ENCODE measurements at regions not wholly inside any gene's neighbourhood (a gene's known extent, or its start where the extent isn't known, plus 50 kb on each side); places are given as distances from the start of the nearest gene placed in this dataset.

DNA sequence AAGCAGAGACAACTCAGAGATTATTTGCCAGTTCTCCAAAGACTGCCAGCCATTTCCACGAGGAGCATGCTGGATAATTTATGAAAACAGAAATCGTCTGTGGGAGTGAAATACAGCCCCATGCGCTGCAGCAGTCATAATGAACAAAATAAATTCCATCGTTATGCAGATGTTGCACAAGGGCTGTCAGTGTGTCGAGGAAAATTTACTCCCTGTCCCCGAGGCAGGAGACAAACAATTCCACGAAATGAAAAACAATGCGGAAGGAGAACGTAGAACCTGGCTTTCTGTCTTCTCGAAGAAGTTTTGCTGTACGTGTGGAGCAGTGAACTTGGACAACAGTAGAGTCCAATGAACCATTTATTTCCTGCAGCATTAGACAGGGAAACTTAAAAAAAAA, 399.4 kb downstream of the CD83 start:
- H3K36me3 ChIP-seq (ENCODE audit: control insufficient read depth, insufficient read depth, low read length) = no peaks in the 10 kb centered on the region
- H3K4me1 Mint-ChIP-seq = no peaks in the 10 kb centered on the region
- H3K36me3 Mint-ChIP-seq = no peaks in the 10 kb centered on the region
- DNase-seq (no peak), ATAC-seq (no peak)
- 90% methylated on average over 11 of the region's 11 CpGs for WGBS (ENCODE audit: insufficient coverage)
- H3K27me3 ChIP-seq (ENCODE audit: control insufficient read depth, insufficient read depth, low read length) = no peaks in the 10 kb centered on the region
- H3K4me3 ChIP-seq (ENCODE audit: low read length) = no peak overlapping the region
- H3K27ac ChIP-seq (ENCODE audit: low read length) = no peak overlapping the region
- H3K27ac Mint-ChIP-seq = no peak overlapping the region
- no peaks in the 10 kb centered on the region for H3K9me3 Mint-ChIP-seq
- peaks cover 5 to 9% of the 10 kb centered on the region in 2 donors for H3K27me3 Mint-ChIP-seq (ENCODE audit: low read depth in 2 of 2)
- H3K4me1 ChIP-seq (ENCODE audit: control insufficient read depth, insufficient read depth, low read length) = no peaks in the 10 kb centered on the region
- H3K4me3 Mint-ChIP-seq = no peak overlapping the region
- no peaks in the 10 kb centered on the region for H3K9me3 ChIP-seq (ENCODE audit: control insufficient read depth, insufficient read depth, low read length)
- intact Hi-C loops (cut with micrococcal nuclease) = no loop called here
- TF ChIP-seq, protein P1, sequence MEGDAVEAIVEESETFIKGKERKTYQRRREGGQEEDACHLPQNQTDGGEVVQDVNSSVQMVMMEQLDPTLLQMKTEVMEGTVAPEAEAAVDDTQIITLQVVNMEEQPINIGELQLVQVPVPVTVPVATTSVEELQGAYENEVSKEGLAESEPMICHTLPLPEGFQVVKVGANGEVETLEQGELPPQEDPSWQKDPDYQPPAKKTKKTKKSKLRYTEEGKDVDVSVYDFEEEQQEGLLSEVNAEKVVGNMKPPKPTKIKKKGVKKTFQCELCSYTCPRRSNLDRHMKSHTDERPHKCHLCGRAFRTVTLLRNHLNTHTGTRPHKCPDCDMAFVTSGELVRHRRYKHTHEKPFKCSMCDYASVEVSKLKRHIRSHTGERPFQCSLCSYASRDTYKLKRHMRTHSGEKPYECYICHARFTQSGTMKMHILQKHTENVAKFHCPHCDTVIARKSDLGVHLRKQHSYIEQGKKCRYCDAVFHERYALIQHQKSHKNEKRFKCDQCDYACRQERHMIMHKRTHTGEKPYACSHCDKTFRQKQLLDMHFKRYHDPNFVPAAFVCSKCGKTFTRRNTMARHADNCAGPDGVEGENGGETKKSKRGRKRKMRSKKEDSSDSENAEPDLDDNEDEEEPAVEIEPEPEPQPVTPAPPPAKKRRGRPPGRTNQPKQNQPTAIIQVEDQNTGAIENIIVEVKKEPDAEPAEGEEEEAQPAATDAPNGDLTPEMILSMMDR (IDR thresholded peaks at IDR 0.05) = no peak

- ATAC-seq (no peak), DNase-seq (no peak)
- Histone ChIP-seq H3K27me3 (ENCODE audit: control insufficient read depth, insufficient read depth, low read length) (no peaks in the 10 kb centered on the region), H3K9me3 (ENCODE audit: control insufficient read depth, insufficient read depth, low read length) (no peaks in the 10 kb centered on the region), H3K4me1 (ENCODE audit: control insufficient read depth, insufficient read depth, low read length) (no peaks in the 10 kb centered on the region), H3K4me3 (ENCODE audit: low read length) (no peak overlapping the region), H3K36me3 (ENCODE audit: control insufficient read depth, insufficient read depth, low read length) (no peaks in the 10 kb centered on the region), H3K27ac (ENCODE audit: low read length) (no peak overlapping the region)
- Mint-ChIP-seq H3K36me3 (no peaks in the 10 kb centered on the region), H3K9me3 (no peaks in the 10 kb centered on the region), H3K4me1 (no peaks in the 10 kb centered on the region), H3K4me3 (no peak overlapping the region), H3K27me3 (ENCODE audit: low read depth in 2 of 2) (peaks cover 3 to 6% of the 10 kb centered on the region in 2 donors), H3K27ac (no peak overlapping the region)
- intact Hi-C loops (cut with micrococcal nuclease) = no loop called here
- TF ChIP-seq, protein P1 (IDR thresholded peaks at IDR 0.05) = no peak
- WGBS (ENCODE audit: insufficient coverage) = 97% methylated on average over 5 of the region's 7 CpGs
Measured at GRCh38 chr6:14517516-14518105, 400.0 kb downstream of the CD83 start.

DNA sequence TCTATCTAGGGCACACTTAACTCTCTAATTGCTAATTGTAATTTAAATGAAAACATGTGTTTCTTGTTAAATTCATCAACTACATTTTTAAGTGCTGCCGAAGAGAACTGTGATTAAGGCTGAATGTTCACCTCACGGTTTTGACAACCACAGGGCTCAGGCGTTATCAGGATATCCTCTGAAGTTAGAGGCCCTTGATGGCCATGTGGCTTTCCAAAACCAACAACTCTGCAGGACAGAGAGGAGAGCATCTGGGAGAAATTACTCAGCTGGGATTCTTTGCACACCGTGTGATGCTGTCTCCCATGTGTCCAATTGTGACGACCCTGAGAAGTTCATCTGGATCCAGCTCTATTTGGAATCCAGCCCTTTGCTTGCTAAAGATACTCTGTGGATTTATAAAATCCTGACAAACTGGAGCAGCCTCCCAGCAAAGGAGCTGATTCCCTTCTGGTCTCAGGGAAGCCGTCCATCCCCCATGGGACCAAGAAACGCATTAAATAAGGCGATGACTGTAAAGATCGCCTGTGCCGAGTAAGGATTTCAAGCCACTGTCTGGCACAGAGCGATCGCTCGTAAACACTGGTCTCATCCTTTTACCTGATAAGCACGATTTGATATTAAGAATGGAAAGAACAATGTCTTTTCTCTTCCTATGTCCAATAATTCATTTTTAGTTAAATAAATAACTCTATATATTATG, 401.1 kb downstream of the CD83 start:
- TF ChIP-seq, protein P1 (IDR thresholded peaks at IDR 0.05) = no peak
- no peak overlapping the region for H3K4me3 Mint-ChIP-seq
- no peaks in the 10 kb centered on the region for H3K36me3 Mint-ChIP-seq
- ATAC-seq (no peak), DNase-seq (no peak)
- no peak overlapping the region for H3K27ac ChIP-seq (ENCODE audit: low read length)
- H3K9me3 Mint-ChIP-seq = no peaks in the 10 kb centered on the region
- peaks cover 3 to 6% of the 10 kb centered on the region in 2 donors for H3K27me3 Mint-ChIP-seq (ENCODE audit: low read depth in 2 of 2)
- no peaks in the 10 kb centered on the region for H3K4me1 ChIP-seq (ENCODE audit: control insufficient read depth, insufficient read depth, low read length)
- no peaks in the 10 kb centered on the region for H3K27me3 ChIP-seq (ENCODE audit: control insufficient read depth, insufficient read depth, low read length)
- no peaks in the 10 kb centered on the region for H3K36me3 ChIP-seq (ENCODE audit: control insufficient read depth, insufficient read depth, low read length)
- no peaks in the 10 kb centered on the region for H3K9me3 ChIP-seq (ENCODE audit: control insufficient read depth, insufficient read depth, low read length)
- intact Hi-C loops (cut with micrococcal nuclease) = no loop called here
- no peaks in the 10 kb centered on the region for H3K4me1 Mint-ChIP-seq
- H3K4me3 ChIP-seq (ENCODE audit: low read length) = no peak overlapping the region
- WGBS (ENCODE audit: insufficient coverage) = 75% methylated on average over 12 of the region's 14 CpGs
- no peak overlapping the region for H3K27ac Mint-ChIP-seq

DNA sequence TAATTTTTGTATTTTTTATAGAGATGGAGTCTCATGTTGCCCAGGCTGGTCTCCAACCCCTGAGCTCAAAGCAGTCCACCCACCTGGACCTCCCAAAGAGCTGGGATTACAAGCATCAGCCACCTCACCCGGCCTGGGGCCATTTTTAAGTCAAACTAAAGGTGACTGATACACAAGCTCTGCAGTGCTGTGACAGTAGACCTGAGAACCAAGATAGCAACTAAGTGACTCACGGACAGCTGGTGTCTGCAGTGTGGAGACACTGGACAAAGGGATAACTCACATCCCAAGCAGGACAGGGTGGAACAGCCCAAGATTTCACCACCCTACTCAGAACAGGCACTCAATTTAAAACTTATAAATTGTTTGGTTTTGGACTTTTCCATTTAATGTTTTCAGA, 402.5 kb downstream of the CD83 start:
- intact Hi-C loops (cut with micrococcal nuclease) = no loop called here
- Histone ChIP-seq H3K27ac (ENCODE audit: low read length) (no peak overlapping the region), H3K36me3 (ENCODE audit: control insufficient read depth, insufficient read depth, low read length) (no peaks in the 10 kb centered on the region), H3K27me3 (ENCODE audit: control insufficient read depth, insufficient read depth, low read length) (no peaks in the 10 kb centered on the region), H3K4me1 (ENCODE audit: control insufficient read depth, insufficient read depth, low read length) (no peaks in the 10 kb centered on the region), H3K9me3 (ENCODE audit: control insufficient read depth, insufficient read depth, low read length) (no peaks in the 10 kb centered on the region), H3K4me3 (ENCODE audit: low read length) (no peak overlapping the region)
- 93% methylated on average over 2 of the region's 2 CpGs for WGBS (ENCODE audit: insufficient coverage)
- Mint-ChIP-seq H3K4me3 (no peak overlapping the region), H3K27ac (no peak overlapping the region), H3K27me3 (ENCODE audit: low read depth in 2 of 2) (peaks cover 3 to 6% of the 10 kb centered on the region in 2 donors), H3K9me3 (no peaks in the 10 kb centered on the region), H3K36me3 (no peaks in the 10 kb centered on the region), H3K4me1 (no peaks in the 10 kb centered on the region)
- ATAC-seq (no peak), DNase-seq (no peak)
- TF ChIP-seq, protein P1 (IDR thresholded peaks at IDR 0.05) = no peak
